Right lobe of liver (tissue), 4 donors: ENCODE measurements at regions not wholly inside any gene's neighbourhood (a gene's known extent, or its start where the extent isn't known, plus 50 kb on each side); places are given as distances from the start of the nearest gene placed in this dataset.

Experiments
- POLR2A ChIP-seq: fragments of 450-650 bp; IDR thresholded peaks from one replicate; pipeline ENCODE4 v1.6.1; 2017; ENCODE audit warnings: antibody characterized with exemption, mild to moderate bottlenecking
- TF ChIP-seq, protein P1 (sequence below), 4 donors: fragments of 200-600 bp in 3 of 4; fragments of 450-650 bp in 1 of 4; IDR thresholded peaks; one replicate each; pipeline versions ENCODE4 v1.5.1 to v1.8.0; 2016 to 2022; ENCODE audit warnings: antibody characterized with exemption in 4 of 4, mild to moderate bottlenecking in 2 of 4
- donor health status: DM: no; HTN: no; CAD: no.
- donor health status: DM: no; HTN: no; CAD: no.
- donor health status: DM: no; HTN: yes; CAD: no.

DNA sequence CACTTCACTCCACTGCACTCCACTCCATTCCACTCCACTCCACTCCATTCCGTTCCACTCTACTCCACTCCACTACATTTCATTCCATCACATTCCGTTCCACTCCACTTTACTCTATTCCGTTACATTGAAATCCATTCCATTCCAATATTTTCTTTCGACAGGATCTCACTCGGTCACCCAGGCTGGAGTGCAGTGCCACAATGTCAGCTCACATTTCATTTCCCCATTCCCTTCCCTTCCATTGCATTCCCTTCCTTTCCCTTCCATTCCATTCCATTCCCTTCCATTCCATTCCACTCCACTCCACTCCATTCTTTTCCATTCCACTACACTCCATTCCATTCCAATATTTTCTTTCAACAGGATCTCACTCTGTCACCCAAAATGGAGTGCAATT, 1407.6 kb upstream of the USP9Y start:
- TF ChIP-seq, protein P1, sequence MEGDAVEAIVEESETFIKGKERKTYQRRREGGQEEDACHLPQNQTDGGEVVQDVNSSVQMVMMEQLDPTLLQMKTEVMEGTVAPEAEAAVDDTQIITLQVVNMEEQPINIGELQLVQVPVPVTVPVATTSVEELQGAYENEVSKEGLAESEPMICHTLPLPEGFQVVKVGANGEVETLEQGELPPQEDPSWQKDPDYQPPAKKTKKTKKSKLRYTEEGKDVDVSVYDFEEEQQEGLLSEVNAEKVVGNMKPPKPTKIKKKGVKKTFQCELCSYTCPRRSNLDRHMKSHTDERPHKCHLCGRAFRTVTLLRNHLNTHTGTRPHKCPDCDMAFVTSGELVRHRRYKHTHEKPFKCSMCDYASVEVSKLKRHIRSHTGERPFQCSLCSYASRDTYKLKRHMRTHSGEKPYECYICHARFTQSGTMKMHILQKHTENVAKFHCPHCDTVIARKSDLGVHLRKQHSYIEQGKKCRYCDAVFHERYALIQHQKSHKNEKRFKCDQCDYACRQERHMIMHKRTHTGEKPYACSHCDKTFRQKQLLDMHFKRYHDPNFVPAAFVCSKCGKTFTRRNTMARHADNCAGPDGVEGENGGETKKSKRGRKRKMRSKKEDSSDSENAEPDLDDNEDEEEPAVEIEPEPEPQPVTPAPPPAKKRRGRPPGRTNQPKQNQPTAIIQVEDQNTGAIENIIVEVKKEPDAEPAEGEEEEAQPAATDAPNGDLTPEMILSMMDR (IDR thresholded peaks at IDR 0.05), result no peak
- no peak for TF ChIP-seq POLR2A
